BJ (cell line): ENCODE measurements at regions not wholly inside any gene's neighbourhood (a gene's known extent, or its start where the extent isn't known, plus 50 kb on each side); places are given as distances from the start of the nearest gene placed in this dataset.

Experiments used
- CTCF ChIA-PET: fragments of 350-600 bp; formaldehyde crosslinking; extraction: SDS; loops from one replicate; lab custom pipeline; 2021; ENCODE audit warnings: antibody characterized with exemption, inconsistent platforms; lab: Yijun Ruan, JAX
- POLR2A ChIA-PET: fragments of 300-600 bp; sonication (Branson Sonifier 250); formaldehyde crosslinking; extraction: SDS; loops from one replicate; lab custom pipeline; 2021; ENCODE audit warnings: antibody characterized with exemption; lab: Charles Lee
- DNase-seq: peaks from one replicate; pipeline ENCODE4 v3.0.0-alpha.2; 2011; ENCODE audit warnings: low read depth
- H3K27me3 ChIP-seq: 2 replicates; pipeline ENCODE4 v1.6.0; 2011; ENCODE audit warnings: low read length; ENCODE audit not compliant: control insufficient read depth, insufficient read depth
- H3K36me3 ChIP-seq: 2 replicates; pipeline ENCODE4 v1.5.1; 2011; ENCODE audit warnings: low read length; ENCODE audit not compliant: control insufficient read depth, insufficient read depth
- H3K4me3 ChIP-seq: 2 replicates; pipeline ENCODE4 v1.5.1; 2011; ENCODE audit warnings: low read depth, mild to moderate bottlenecking, control low read depth, low read length
- TF ChIP-seq, protein P1 (sequence below): IDR thresholded peaks from 2 replicates; pipeline ENCODE4 v1.5.1; 2011; ENCODE audit warnings: low read depth, mild to moderate bottlenecking, control low read depth, inconsistent platforms, low read length, moderate library complexity; ENCODE audit not compliant: insufficient read depth

DNA sequence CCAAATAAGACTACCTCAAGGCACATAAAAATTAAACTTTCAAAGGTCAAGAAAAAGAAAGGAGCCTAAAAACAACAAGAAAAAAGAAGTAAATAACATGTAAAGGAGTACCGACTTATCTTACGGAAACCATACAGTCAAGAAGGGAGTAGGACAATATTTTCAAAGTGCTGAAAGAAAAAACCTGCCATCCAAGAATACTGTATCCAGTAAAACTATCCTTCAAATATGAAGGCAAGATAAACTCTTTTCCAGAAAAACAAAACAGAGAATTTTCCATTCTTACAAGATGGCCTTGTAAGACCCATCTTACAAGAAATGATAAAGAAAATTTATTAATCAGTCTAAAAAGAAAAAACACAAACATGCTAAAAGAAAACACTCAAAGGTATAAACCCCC is 302.2 kb downstream of the LMBRD1 start:
- ChIA-PET POLR2A (no interaction called here), CTCF (no interaction called here)
- Histone ChIP-seq H3K4me3 (no peak overlapping the region), H3K36me3 (no peaks in the 10 kb centered on the region), H3K27me3 (no peaks in the 10 kb centered on the region)
- TF ChIP-seq, protein P1, sequence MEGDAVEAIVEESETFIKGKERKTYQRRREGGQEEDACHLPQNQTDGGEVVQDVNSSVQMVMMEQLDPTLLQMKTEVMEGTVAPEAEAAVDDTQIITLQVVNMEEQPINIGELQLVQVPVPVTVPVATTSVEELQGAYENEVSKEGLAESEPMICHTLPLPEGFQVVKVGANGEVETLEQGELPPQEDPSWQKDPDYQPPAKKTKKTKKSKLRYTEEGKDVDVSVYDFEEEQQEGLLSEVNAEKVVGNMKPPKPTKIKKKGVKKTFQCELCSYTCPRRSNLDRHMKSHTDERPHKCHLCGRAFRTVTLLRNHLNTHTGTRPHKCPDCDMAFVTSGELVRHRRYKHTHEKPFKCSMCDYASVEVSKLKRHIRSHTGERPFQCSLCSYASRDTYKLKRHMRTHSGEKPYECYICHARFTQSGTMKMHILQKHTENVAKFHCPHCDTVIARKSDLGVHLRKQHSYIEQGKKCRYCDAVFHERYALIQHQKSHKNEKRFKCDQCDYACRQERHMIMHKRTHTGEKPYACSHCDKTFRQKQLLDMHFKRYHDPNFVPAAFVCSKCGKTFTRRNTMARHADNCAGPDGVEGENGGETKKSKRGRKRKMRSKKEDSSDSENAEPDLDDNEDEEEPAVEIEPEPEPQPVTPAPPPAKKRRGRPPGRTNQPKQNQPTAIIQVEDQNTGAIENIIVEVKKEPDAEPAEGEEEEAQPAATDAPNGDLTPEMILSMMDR = no peak
- no peak for DNase-seq

DNA sequence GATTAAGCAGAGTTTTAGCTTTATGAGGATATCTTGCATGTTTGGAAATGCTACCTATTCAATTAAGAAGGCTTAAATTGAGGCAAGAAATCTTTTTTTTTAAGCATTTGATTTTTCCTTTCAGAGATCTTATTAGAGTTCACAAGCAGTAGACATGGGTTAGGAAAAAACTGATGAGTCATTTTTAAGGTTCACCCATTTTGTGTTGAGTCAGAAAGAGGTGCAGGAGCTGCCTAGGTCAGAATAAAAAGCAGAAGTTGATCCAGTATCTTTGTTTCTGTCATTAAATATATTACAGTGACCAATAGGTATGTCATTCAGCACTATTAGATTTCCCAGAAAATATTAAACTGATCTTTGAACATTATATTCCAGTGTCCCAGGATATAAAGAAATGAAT is 306.8 kb downstream of the LMBRD1 start:
- POLR2A ChIA-PET = no interaction called here
- TF ChIP-seq, protein P1 = no peak
- Histone ChIP-seq H3K27me3 (no peaks in the 10 kb centered on the region), H3K36me3 (no peaks in the 10 kb centered on the region), H3K4me3 (no peak overlapping the region)
- CTCF ChIA-PET = no interaction called here
- no peak for DNase-seq

DNA sequence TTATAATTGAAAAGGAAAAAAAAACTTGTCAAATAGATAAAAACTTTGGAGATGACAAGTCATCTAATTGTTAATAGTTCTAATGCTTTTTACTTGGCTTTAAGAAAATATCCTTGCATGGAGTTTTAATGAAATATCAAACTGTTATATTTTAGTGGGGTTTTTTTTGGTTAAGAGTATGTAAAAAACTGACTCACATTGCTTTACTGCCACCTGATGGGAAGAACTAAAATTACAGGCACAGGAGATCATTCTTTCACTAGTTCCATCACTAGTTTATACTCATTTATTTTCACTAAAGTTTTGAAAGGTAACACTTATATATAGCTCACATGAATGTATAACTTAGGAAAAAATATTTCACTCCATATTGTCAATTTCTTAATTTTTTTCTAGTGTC is 309.1 kb downstream of the LMBRD1 start:
- no peaks in the 10 kb centered on the region for H3K36me3 ChIP-seq
- ChIA-PET CTCF (no interaction called here), POLR2A (no interaction called here)
- no peaks in the 10 kb centered on the region for H3K27me3 ChIP-seq
- no peak for DNase-seq
- no peak overlapping the region for H3K4me3 ChIP-seq
- TF ChIP-seq, protein P1 = no peak

DNA sequence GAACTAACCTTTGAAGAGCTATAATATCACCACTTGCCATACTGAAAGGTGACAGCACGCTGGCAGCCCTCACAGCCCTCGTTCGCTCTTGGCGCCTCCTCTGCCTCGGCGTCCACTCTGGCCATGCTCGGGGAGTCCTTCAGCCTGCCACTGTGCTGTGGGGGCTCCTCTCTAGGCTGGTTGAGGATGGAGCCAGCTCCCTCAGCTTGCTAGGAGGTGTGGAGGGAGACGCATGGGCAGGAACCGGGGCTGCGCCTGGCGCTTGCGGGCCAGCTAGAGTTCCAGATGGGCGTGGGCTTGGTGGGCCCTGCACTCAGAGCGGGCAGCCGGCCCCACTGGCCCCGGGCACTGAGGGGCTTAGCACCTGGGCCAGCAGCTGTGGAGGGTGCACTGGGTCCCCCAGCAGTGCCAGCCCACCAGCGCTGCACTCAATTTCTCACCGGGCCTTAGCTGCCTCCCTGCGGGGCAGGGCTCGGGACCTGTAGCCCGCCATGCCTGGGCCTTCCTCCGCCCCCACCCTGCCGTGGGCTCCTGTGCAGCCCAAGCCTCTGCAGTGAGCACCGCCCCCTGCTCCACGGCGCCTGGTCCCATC is 329.7 kb downstream of the LMBRD1 start:
- no peak overlapping the region for H3K4me3 ChIP-seq
- TF ChIP-seq, protein P1 = no peak
- ChIA-PET CTCF (no interaction called here), POLR2A (no interaction called here)
- H3K36me3 ChIP-seq = no peaks in the 10 kb centered on the region
- DNase-seq = no peak
- H3K27me3 ChIP-seq = no peaks in the 10 kb centered on the region

DNA sequence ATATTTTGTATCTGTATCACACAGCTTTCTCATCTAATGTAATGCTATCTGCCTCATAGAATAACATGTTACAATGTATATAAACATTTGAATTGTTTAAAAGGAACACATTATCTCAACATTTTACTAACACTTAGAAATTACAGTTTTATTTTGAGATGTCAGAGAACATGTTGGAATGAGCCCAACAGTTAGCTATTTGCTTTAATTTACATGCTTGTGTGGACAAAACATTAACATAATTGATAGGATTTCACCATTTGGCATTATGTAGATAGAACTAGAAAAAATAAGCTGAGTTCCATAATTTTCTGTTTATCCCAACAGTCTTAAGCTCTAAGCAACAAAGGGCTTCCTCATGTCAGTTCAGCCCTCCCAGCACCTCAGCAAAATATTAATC is 330.9 kb downstream of the LMBRD1 start:
- ChIA-PET POLR2A (no interaction called here), CTCF (interaction anchor here (0.9 kb wide), 1 partner anchor 21 kb away, joined by 3 read pairs; no protein-coding TSS in a partner anchor)
- Histone ChIP-seq H3K4me3 (no peak overlapping the region), H3K36me3 (no peaks in the 10 kb centered on the region), H3K27me3 (no peaks in the 10 kb centered on the region)
- DNase-seq = no peak
- TF ChIP-seq, protein P1 = no peak
